ENCODE measurements at regions not wholly inside any gene's neighbourhood (a gene's known extent, or its start where the extent isn't known, plus 50 kb on each side); places are given as distances from the start of the nearest gene placed in this dataset.

- DNase-seq (ENCODE audit: low spot score), result no peak
Measured at GRCh38 chr3:189557824-189558223, 73.4 kb upstream of the TP63 start.

DNA sequence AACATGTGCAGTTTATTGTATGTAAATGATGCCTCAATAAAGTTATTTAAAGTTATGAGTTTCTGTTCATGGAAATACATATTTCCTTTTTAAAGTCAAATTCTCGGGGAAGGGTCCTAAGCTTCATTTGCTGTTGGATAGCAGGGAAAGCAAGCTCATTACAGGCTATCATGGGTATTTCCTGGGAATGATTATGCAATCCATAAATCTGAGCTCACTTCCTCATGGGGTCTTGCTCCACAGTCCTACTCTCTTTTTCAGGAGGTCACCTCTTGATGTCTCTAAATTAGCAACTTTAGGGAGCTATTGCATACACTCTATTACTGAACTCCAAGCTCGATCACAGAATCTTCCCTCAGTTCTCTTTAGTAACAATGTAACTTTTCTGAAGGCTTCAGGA, 69.9 kb upstream of the TP63 start:
- DNase-seq (ENCODE audit: low spot score), result no peak

GRCh38 chr3:189563853-189564563, 67.2 kb upstream of the TP63 start:
- DNase-seq (ENCODE audit: low spot score), result no peak

DNA sequence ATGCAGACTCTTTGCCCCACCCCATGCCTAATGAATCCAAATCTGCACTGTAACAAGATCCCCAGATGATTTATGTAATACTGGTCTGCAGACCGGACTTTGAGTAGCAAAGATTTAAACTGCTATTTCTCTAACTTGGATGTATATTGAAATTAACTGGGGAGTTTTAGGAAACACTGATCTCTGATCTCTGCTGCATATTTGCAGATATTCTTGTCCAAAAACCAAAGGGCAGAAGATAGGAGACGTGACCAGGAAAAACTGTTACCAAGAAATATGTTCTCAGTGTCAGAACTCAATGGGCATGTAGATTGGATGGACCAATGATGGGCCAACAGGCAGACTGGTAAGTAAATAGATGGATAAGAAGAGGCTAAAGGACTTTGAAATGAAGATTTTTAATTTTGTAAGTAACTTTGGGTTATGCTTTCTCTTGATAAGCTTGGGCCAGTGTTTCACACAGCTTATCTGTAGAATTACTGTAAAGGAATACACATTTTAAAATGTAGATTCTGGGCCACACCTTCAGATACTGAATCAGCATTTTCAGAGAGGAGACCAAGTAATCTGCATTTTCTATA, 64.5 kb upstream of the TP63 start:
- no peak for DNase-seq (ENCODE audit: low spot score)

DNA sequence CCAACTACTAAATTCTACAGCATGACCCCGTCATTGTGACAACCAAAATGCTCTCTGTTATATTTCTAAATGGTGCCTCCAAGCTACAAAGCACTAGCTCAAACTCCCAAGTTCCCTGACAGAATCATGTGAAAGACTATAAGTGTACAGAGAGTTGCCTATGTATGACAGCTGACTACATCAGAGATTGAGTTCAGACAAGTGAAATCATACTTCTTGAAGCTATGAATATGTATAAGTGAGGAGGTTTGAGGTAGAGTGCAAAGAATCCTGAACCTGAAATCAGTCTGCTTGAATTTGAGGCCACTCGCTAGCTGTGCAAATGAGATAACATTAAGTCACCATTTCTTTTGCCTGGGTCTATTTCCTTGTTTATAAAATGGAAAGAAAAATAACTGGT, 63.9 kb upstream of the TP63 start:
- no peak for DNase-seq (ENCODE audit: low spot score)

- no peak for DNase-seq (ENCODE audit: low spot score)
Measured at GRCh38 chr3:189567766-189568420, 63.3 kb upstream of the TP63 start.

GRCh38 chr3:189568961-189569360, 62.2 kb upstream of the TP63 start:
- DNase-seq (ENCODE audit: low spot score), result no peak

DNA sequence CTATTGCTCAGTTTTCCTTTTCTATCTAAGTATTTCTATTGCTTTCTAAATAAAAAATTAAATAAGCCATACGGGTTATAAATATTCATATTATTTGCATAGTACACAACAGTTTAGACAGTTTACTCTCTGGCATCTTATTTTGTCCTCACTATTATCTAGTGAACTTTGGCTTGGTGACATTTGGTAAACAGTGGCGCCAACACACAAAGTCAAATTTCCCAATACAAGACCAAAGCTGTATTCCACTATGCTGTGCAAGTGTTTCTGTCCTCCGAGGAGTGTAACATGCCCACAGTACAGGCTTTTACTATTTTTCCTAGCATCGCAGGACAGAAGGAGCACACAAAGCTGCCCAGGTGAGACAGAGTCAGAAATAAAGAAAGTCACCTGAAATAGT, 61.7 kb upstream of the TP63 start:
- no peak for DNase-seq (ENCODE audit: low spot score)

DNA sequence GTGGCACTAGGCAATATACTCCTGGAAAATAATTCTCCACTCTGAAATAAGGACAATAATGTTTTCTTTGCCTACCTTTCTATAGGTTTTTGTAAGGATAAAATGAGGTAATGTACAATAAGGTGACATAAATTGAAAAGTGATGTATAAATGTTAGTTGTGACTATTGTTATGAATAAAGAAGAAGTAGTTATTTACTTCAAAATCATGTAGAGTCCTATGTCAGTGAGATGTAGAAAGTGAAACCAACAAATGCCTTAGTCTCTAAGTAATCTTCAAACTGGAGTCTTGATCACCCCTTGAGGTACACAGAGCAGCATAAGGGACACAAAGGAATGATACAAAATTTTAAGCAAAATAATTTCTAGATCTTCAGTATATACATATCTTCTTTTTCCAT, 60.3 kb upstream of the TP63 start:
- no peak for DNase-seq (ENCODE audit: low spot score)

DNA sequence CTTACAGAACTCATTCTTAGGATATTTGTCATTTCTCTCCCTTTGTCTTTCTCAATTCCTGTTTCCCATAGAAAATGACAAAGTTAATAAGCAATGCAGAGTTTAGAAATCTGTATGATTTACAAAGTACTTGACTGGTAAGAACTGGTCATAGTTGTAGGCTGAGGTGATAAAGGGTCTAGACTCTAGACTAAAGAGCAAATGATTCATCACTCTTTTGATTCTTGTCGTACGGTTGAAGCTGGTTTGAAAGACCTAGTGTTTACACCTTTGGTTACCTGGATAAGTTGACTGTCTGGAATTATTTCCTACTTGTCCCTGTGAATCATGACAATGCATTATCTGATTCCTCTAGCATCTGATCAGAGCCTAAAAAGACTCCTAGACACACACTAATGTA, 58.9 kb upstream of the TP63 start:
- no peak for DNase-seq (ENCODE audit: low spot score)

- no peak for DNase-seq (ENCODE audit: low spot score)
Measured at GRCh38 chr3:189573004-189573403, 58.2 kb upstream of the TP63 start.

- DNase-seq (ENCODE audit: low spot score), result no peak
Measured at GRCh38 chr3:189576486-189576885, 54.7 kb upstream of the TP63 start.

DNA sequence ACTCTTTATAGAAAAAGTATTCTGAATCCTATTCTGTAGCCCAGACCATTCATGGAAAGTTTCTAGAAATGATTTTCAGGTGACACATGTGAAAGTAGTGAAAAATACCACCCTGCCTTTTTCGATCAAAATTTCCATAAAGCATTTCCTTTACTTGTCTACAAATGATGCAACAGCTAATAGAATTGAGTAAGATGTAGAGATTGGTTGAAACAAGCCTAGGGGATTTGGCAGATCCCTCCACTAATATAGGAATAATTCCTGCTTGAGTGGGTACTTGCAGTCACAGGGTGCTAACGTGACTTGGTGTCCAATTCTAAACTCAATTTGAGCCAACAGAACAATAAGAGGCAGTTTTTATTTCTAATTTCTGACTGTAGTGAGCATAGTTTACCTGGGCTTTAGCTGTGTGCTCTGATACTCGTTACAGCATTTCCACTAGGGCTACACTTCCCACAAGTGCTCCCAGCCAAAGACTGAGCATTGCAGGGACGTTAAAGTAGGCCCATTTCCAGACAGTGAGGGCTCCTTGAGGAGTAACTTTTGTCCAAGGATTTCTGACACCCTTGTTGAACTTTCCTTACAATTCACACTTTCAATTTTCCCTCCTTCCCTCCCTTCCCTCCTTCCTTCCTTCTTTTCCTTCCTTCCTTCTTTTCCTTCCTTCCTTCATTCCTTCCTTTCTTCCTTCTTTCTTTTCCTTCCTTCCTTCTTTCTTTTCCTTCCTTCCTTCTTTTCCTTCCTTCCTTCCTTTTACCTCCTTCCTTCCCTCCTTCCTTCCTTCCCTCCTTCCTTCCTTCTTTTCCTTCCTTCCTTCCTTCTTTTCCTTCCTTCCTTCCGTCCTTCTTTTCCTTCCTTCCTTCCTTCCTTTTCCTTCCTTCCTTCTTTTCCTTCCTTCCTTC, 53.9 kb upstream of the TP63 start:
- no peak for DNase-seq (ENCODE audit: low spot score)

- no peak for DNase-seq (ENCODE audit: low spot score)
Measured at GRCh38 chr3:189580190-189580589, 51.0 kb upstream of the TP63 start.
